Retina (tissue), 1 donor: ENCODE measurements at regions not wholly inside any gene's neighbourhood (a gene's known extent, or its start where the extent isn't known, plus 50 kb on each side); places are given as distances from the start of the nearest gene placed in this dataset.
A peak's percentile ranks its signal among the peaks of the same experiment; 100 is the strongest.

Experiments
- DNase-seq: peaks from one replicate; pipeline ENCODE4 v3.0.0-alpha.2; 2016

- DNase-seq: peak; percentile 17
These were observed 88.4 kb upstream of the CALM2 start for GRCh38 chr2:47264686-47265085.

- peak; percentile 46 for DNase-seq
These were observed 87.8 kb upstream of the CALM2 start for GRCh38 chr2:47264143-47264542.

- DNase-seq: no peak
These were observed 86.3 kb upstream of the CALM2 start for GRCh38 chr2:47262657-47263056.

- no peak for DNase-seq
These were observed 84.7 kb upstream of the CALM2 start for GRCh38 chr2:47260971-47261370.

GRCh38 chr2:47259829-47260228 lies 83.5 kb upstream of the CALM2 start:
- DNase-seq: no peak

- DNase-seq: no peak
These were observed 81.6 kb upstream of the CALM2 start for GRCh38 chr2:47257946-47258348.

- DNase-seq: peak; percentile 25
These were observed 80.2 kb upstream of the CALM2 start for GRCh38 chr2:47256416-47257087.

GRCh38 chr2:47255794-47256193 lies 79.5 kb upstream of the CALM2 start:
- no peak for DNase-seq

GRCh38 chr2:47254464-47254863 lies 78.2 kb upstream of the CALM2 start:
- no peak for DNase-seq

GRCh38 chr2:47253447-47253846 lies 77.1 kb upstream of the CALM2 start:
- no peak for DNase-seq

- no peak for DNase-seq
These were observed 75.0 kb upstream of the CALM2 start for GRCh38 chr2:47251404-47251675.

- no peak for DNase-seq
These were observed 74.5 kb upstream of the CALM2 start for GRCh38 chr2:47250586-47251403.

GRCh38 chr2:47249931-47250330 lies 73.6 kb upstream of the CALM2 start:
- no peak for DNase-seq

GRCh38 chr2:47249157-47249900 lies 73.0 kb upstream of the CALM2 start:
- peak; percentile 85 for DNase-seq

- DNase-seq: no peak
These were observed 67.4 kb upstream of the CALM2 start for GRCh38 chr2:47243596-47244323.

- no peak for DNase-seq
These were observed 65.4 kb upstream of the CALM2 start for GRCh38 chr2:47241715-47242114.

- DNase-seq: peak; percentile 63
These were observed 63.0 kb upstream of the CALM2 start for GRCh38 chr2:47239119-47239969.

GRCh38 chr2:47238638-47239037 lies 62.3 kb upstream of the CALM2 start:
- no peak for DNase-seq

- DNase-seq: no peak
These were observed 61.3 kb upstream of the CALM2 start for GRCh38 chr2:47237375-47238334.

GRCh38 chr2:47236503-47237215 lies 60.3 kb upstream of the CALM2 start:
- no peak for DNase-seq
